ENCODE measurements at regions not wholly inside any gene's neighbourhood (a gene's known extent, or its start where the extent isn't known, plus 50 kb on each side); places are given as distances from the start of the nearest gene placed in this dataset.

GRCh38 chr16:77500934-77501664 lies 66.3 kb upstream of the ADAMTS18 start:
- no peak for TF ChIP-seq EZH2 (IDR thresholded peaks at IDR 0.05; ENCODE audit: borderline replicate concordance, low read length)
- no peak for TF ChIP-seq CTCF (IDR thresholded peaks at IDR 0.05; ENCODE audit: low read length)
